HAP-1 (cell line): ENCODE measurements at regions not wholly inside any gene's neighbourhood (a gene's known extent, or its start where the extent isn't known, plus 50 kb on each side); places are given as distances from the start of the nearest gene placed in this dataset.
"Not testable (repeated sequence)": the region's sequence is repeated elsewhere in the genome, so short reads cannot be mapped to it uniquely, and the experiment has no call there.

Experiments used
- DNase-seq, 2 experiments: peaks; one replicate each; pipeline ENCODE4 v3.0.0-alpha.2; 2016 to 2020; ENCODE audit warnings: low spot score in 2 of 2
- H3K27me3 ChIP-seq: fragments of 250-450 bp; sonication (Bioruptor Pico); 2 replicates; pipeline ENCODE4 v1.5.1; 2020; ENCODE audit warnings: low read depth, mild to moderate bottlenecking, moderate library complexity
- H3K36me3 ChIP-seq: fragments of 250-450 bp; sonication (Bioruptor Pico); replicated peaks from 2 replicates; pipeline ENCODE4 v1.5.1; 2020; ENCODE audit warnings: mild to moderate bottlenecking
- H3K4me1 ChIP-seq: fragments of 250-450 bp; sonication (Bioruptor Pico); 2 replicates; pipeline ENCODE4 v1.5.1; 2020; ENCODE audit warnings: mild to moderate bottlenecking
- H3K4me3 ChIP-seq: fragments of 250-450 bp; sonication (Bioruptor Pico); 2 replicates; pipeline ENCODE4 v1.5.1; 2020; ENCODE audit warnings: mild to moderate bottlenecking, moderate library complexity
- H3K9me3 ChIP-seq: fragments of 250-450 bp; sonication (Bioruptor Pico); 2 replicates; pipeline ENCODE4 v1.5.1; 2020; ENCODE audit warnings: mild to moderate bottlenecking, moderate library complexity
- in situ Hi-C: fragments of 300-500 bp; cut with MboI; formaldehyde crosslinking; loops from 3 replicates; pipeline ENCODE4 v1.14.3; 2020; ENCODE audit warnings: low sequenced_read_pairs, inconsistent platforms, mixed read lengths

DNA sequence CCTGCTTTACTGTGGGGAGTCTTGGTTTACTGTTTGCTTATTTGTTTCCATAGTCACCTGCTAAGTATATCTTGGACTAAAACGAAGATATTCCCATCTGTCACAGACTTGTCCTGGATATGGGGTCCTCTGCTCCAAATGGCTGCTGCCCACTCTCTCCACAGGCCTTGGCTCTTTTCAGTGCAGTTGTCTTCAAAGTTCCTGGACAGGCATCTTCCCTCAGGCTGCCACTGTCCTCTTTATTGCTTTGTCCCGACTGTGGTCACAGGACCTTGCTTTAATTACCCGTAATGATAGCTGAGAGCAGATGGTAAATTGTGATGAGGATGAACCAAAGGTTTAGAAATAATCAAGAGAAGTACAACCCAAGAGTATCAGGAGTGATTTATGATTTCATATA lies 713.9 kb upstream of the CCDC179 start:
- no peak overlapping the region for H3K4me3 ChIP-seq
- H3K4me1 ChIP-seq: no peaks in the 10 kb centered on the region
- H3K36me3 ChIP-seq: no peaks in the 10 kb centered on the region
- in situ Hi-C loops: no loop called here
- no peaks in the 10 kb centered on the region for H3K9me3 ChIP-seq
- no peak for DNase-seq
- H3K27me3 ChIP-seq: no peaks in the 10 kb centered on the region

GRCh38 chr11:23577296-23577695 lies 717.0 kb upstream of the CCDC179 start:
- H3K36me3 ChIP-seq: no peaks in the 10 kb centered on the region
- in situ Hi-C loops: no loop called here
- no peak overlapping the region for H3K4me3 ChIP-seq
- no peak for DNase-seq
- no peaks in the 10 kb centered on the region for H3K9me3 ChIP-seq
- no peaks in the 10 kb centered on the region for H3K4me1 ChIP-seq
- no peaks in the 10 kb centered on the region for H3K27me3 ChIP-seq

DNA sequence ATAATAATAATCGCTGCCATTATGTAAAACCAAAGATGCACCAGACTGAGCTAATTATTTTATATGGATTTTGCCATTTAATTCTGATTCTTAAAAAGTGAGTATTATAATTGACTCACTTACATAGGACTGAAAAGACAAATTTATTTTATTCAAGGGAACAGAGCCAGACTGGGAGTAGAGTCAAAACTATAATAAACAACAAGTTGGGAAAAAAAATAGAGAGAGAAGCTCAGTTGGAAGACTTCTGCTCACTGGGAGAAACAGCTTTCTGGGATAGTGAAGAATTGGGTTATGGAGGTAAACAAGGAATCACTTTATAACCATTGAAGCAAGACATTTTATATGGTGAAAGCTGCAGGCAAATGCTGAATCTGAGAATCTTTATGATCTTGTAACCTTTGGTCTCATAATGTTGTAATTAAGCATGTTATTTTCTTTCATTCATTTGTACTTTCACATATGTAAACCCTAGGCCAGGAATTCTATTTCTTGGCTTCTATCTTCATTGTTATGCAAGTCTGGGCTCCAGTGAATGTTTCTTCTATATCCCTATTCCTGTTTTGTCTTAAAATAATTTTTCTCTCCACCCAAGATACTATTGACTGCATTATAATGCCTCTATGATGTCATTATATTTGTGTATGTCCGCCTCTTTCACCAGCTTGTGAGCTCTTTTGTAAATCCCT lies 725.3 kb upstream of the CCDC179 start:
- H3K4me1 ChIP-seq: peaks cover 26% of the 10 kb centered on the region
- no peaks in the 10 kb centered on the region for H3K36me3 ChIP-seq
- peak; percentile 12 to 94 for DNase-seq
- in situ Hi-C loops: no loop called here
- no peaks in the 10 kb centered on the region for H3K9me3 ChIP-seq
- H3K4me3 ChIP-seq: no peak overlapping the region
- H3K27me3 ChIP-seq: no peaks in the 10 kb centered on the region

- no peaks in the 10 kb centered on the region for H3K9me3 ChIP-seq
- no peaks in the 10 kb centered on the region for H3K27me3 ChIP-seq
- peak in 1 of 2 experiments; percentile 49 for DNase-seq
- no peaks in the 10 kb centered on the region for H3K36me3 ChIP-seq
- no peak overlapping the region for H3K4me3 ChIP-seq
- in situ Hi-C loops: no loop called here
- H3K4me1 ChIP-seq: peaks cover 26% of the 10 kb centered on the region
Measured at GRCh38 chr11:23586173-23586572, 725.9 kb upstream of the CCDC179 start.

GRCh38 chr11:23590596-23591308 lies 730.5 kb upstream of the CCDC179 start:
- in situ Hi-C loops: no loop called here
- peaks cover 16% of the 10 kb centered on the region for H3K4me1 ChIP-seq
- no peak overlapping the region for H3K4me3 ChIP-seq
- H3K9me3 ChIP-seq: no peaks in the 10 kb centered on the region
- H3K36me3 ChIP-seq: no peaks in the 10 kb centered on the region
- H3K27me3 ChIP-seq: no peaks in the 10 kb centered on the region
- no peak for DNase-seq

- Histone ChIP-seq H3K36me3 (no peaks in the 10 kb centered on the region), H3K4me1 (no peaks in the 10 kb centered on the region), H3K4me3 (no peak overlapping the region), H3K9me3 (peaks cover 2% of the 10 kb centered on the region; the same call in 1 of the 2 replicates), H3K27me3 (no peaks in the 10 kb centered on the region)
- no peak for DNase-seq
- in situ Hi-C loops: no loop called here
Measured at GRCh38 chr11:23594755-23595154, 734.5 kb upstream of the CCDC179 start.

- DNase-seq: no peak
- in situ Hi-C loops: no loop called here
Measured at GRCh38 chr11:23604966-23605365, 744.7 kb upstream of the CCDC179 start.

DNA sequence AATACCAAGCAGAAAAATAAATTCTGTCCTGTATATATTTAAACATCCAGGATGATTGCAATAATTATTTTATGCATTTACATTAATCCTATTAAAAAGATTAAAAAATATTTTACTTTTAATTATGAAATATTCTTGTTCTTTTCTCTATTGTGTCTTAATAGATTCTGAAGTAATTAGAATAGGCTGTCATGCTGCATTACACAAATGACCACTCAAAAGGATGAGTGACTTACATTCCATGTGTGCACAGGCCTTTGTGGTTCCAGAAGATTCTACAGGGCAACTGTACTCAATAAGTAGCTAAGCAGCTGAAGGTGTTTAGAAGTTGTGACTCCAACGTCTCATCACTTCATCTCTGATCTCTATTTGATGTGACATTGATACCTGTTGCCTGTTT lies 745.9 kb upstream of the CCDC179 start:
- no peaks in the 10 kb centered on the region for H3K9me3 ChIP-seq
- no peaks in the 10 kb centered on the region for H3K27me3 ChIP-seq
- DNase-seq: no peak
- H3K4me1 ChIP-seq: no peaks in the 10 kb centered on the region
- in situ Hi-C loops: no loop called here
- H3K4me3 ChIP-seq: no peak overlapping the region
- H3K36me3 ChIP-seq: no peaks in the 10 kb centered on the region

More at GRCh38 chr11:23604966-23605365, 744.7 kb upstream of the CCDC179 start:
- Histone ChIP-seq H3K36me3 (no peaks in the 10 kb centered on the region), H3K4me1 (no peaks in the 10 kb centered on the region), H3K9me3 (no peaks in the 10 kb centered on the region), H3K27me3 (no peaks in the 10 kb centered on the region), H3K4me3 (no peak overlapping the region)

- Histone ChIP-seq H3K4me1 (no peaks in the 10 kb centered on the region), H3K27me3 (no peaks in the 10 kb centered on the region), H3K9me3 (no peaks in the 10 kb centered on the region), H3K4me3 (no peak overlapping the region), H3K36me3 (no peaks in the 10 kb centered on the region)
- no peak for DNase-seq
- in situ Hi-C loops: no loop called here
Measured at GRCh38 chr11:23611726-23612125, 751.5 kb upstream of the CCDC179 start.

GRCh38 chr11:23620617-23621016 lies 760.3 kb upstream of the CCDC179 start:
- no peak overlapping the region for H3K4me3 ChIP-seq
- no peaks in the 10 kb centered on the region for H3K36me3 ChIP-seq
- H3K4me1 ChIP-seq: no peaks in the 10 kb centered on the region
- in situ Hi-C loops: no loop called here
- DNase-seq: no peak
- H3K27me3 ChIP-seq: no peaks in the 10 kb centered on the region
- H3K9me3 ChIP-seq: no peaks in the 10 kb centered on the region; the same call in 1 of the 2 replicates

GRCh38 chr11:23632293-23632692 lies 772.0 kb upstream of the CCDC179 start:
- Histone ChIP-seq H3K4me3 (no peak overlapping the region), H3K27me3 (no peaks in the 10 kb centered on the region), H3K36me3 (no peaks in the 10 kb centered on the region), H3K4me1 (no peaks in the 10 kb centered on the region), H3K9me3 (no peaks in the 10 kb centered on the region)
- no peak for DNase-seq
- in situ Hi-C loops: no loop called here

DNA sequence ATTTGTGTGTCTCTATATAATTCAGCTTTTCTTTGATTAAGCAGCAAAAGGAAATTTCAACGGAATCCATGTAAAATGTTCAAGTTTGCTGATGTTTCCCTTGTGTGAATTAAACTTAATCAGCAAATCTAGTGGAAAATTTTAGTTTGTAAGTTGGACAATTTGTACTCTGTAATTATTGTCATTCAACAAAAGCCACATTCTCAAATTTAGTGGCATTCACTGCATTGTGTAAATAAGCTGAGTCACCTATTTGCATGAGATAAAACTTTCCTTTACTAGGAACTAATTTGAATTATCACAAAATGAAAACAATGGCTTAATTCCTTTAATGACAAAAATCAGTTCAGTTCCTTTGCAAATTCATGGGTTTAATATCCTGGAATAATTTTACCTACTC lies 784.2 kb upstream of the CCDC179 start:
- H3K4me1 ChIP-seq: peaks cover 16% of the 10 kb centered on the region
- H3K9me3 ChIP-seq: no peaks in the 10 kb centered on the region
- H3K4me3 ChIP-seq: no peak overlapping the region
- in situ Hi-C loops: no loop called here
- H3K36me3 ChIP-seq: no peaks in the 10 kb centered on the region
- peak in 1 of 2 experiments; percentile 51 for DNase-seq
- H3K27me3 ChIP-seq: no peaks in the 10 kb centered on the region

GRCh38 chr11:23652336-23652735 lies 792.1 kb upstream of the CCDC179 start:
- H3K4me3 ChIP-seq, H3K9me3 ChIP-seq, H3K4me1 ChIP-seq, H3K27me3 ChIP-seq, DNase-seq, in situ Hi-C loops, H3K36me3 ChIP-seq: not testable (repeated sequence)

DNA sequence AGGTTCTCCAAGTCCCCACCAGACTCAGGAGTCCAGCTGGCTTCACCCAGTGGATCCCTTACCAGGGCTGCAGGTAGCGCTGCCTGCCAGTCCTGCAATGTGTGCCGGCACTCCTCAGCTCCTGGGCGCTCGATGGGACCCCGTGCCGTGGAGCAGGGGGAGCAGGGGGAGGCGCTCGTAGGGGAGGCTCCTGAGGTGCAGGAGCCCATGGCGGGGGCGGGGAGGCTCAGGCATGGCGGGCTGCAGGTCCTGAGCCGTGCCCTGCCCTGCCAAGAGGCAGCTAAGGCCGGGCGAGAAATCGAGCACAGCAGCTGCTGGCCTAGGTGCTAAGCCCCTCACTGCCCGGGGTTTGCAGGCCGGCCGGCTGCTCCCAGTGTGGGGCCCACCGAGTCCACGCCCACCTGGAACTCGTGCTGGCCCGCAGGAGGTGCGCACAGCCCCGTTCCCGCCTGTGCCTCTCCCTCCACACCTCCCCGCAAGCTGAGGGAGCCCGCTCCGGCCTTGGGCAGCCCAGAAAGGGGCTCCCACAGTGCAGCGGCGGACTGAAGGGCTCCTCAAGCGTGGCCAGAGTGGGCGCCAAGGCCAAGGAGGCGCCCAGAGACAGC lies 792.9 kb upstream of the CCDC179 start:
- in situ Hi-C loops: no loop called here
- no peaks in the 10 kb centered on the region for H3K4me1 ChIP-seq
- no peak for DNase-seq
- no peaks in the 10 kb centered on the region for H3K36me3 ChIP-seq
- H3K27me3 ChIP-seq: no peaks in the 10 kb centered on the region
- H3K9me3 ChIP-seq: no peaks in the 10 kb centered on the region
- no peak overlapping the region for H3K4me3 ChIP-seq
